ENCODE measurements at regions not wholly inside any gene's neighbourhood (a gene's known extent, or its start where the extent isn't known, plus 50 kb on each side); places are given as distances from the start of the nearest gene placed in this dataset.
"Not testable (repeated sequence)": the region's sequence is repeated elsewhere in the genome, so short reads cannot be mapped to it uniquely, and the experiment has no call there.

GRCh38 chr7:41438705-41439514, 264.0 kb downstream of the INHBA start:
- Histone ChIP-seq H3K36me3 (ENCODE audit: control insufficient read depth in 1 of 2, insufficient read depth in 2 of 2, low read length in 2 of 2) (no peaks in the 10 kb centered on the region), H3K4me1 (ENCODE audit: control insufficient read depth in 1 of 2, insufficient read depth in 2 of 2, low read length in 2 of 2) (no peaks in the 10 kb centered on the region), H3K9me3 (ENCODE audit: control insufficient read depth in 1 of 2, low read length in 2 of 2) (peaks cover 0 to 10% of the 10 kb centered on the region in 2 donors), H3K9ac (ENCODE audit: low read depth in 1 of 2, low read length in 2 of 2) (no peak overlapping the region), H3K4me3 (ENCODE audit: low read depth in 1 of 2, low read length in 2 of 2) (no peak overlapping the region), H3K27me3 (ENCODE audit: control insufficient read depth in 1 of 2, insufficient read depth in 2 of 2, low read length in 2 of 2) (no peaks in the 10 kb centered on the region), H3K27ac (ENCODE audit: low read depth, low read length) (no peak overlapping the region)

- H3K9me3 ChIP-seq (ENCODE audit: control insufficient read depth in 1 of 2, low read length in 2 of 2) = peaks cover 0 to 10% of the 10 kb centered on the region in 2 donors
- H3K4me1 ChIP-seq (ENCODE audit: control insufficient read depth in 1 of 2, insufficient read depth in 2 of 2, low read length in 2 of 2) = no peaks in the 10 kb centered on the region
- no peaks in the 10 kb centered on the region for H3K36me3 ChIP-seq (ENCODE audit: control insufficient read depth in 1 of 2, insufficient read depth in 2 of 2, low read length in 2 of 2)
- no peak overlapping the region for H3K9ac ChIP-seq (ENCODE audit: low read depth in 1 of 2, low read length in 2 of 2)
- H3K4me3 ChIP-seq (ENCODE audit: low read depth in 1 of 2, low read length in 2 of 2) = no peak overlapping the region
- H3K27ac ChIP-seq (ENCODE audit: low read depth, low read length) = no peak overlapping the region
- no peaks in the 10 kb centered on the region for H3K27me3 ChIP-seq (ENCODE audit: control insufficient read depth in 1 of 2, insufficient read depth in 2 of 2, low read length in 2 of 2)
These were observed 265.4 kb downstream of the INHBA start for GRCh38 chr7:41437257-41438196.

- H3K9me3 ChIP-seq (ENCODE audit: control insufficient read depth in 1 of 2, low read length in 2 of 2) = peaks cover 0 to 10% of the 10 kb centered on the region in 2 donors
- H3K27ac ChIP-seq (ENCODE audit: low read depth, low read length) = no peak overlapping the region
- no peak overlapping the region for H3K4me3 ChIP-seq (ENCODE audit: low read depth in 1 of 2, low read length in 2 of 2)
These were observed 266.8 kb downstream of the INHBA start for GRCh38 chr7:41436139-41436538.

GRCh38 chr7:41435020-41435419, 267.9 kb downstream of the INHBA start:
- H3K4me1 ChIP-seq (ENCODE audit: control insufficient read depth in 1 of 2, insufficient read depth in 2 of 2, low read length in 2 of 2); H3K9ac ChIP-seq (ENCODE audit: low read depth in 1 of 2, low read length in 2 of 2); H3K27ac ChIP-seq (ENCODE audit: low read depth, low read length); H3K36me3 ChIP-seq (ENCODE audit: control insufficient read depth in 1 of 2, insufficient read depth in 2 of 2, low read length in 2 of 2); H3K4me3 ChIP-seq (ENCODE audit: low read depth in 1 of 2, low read length in 2 of 2); H3K27me3 ChIP-seq (ENCODE audit: control insufficient read depth in 1 of 2, insufficient read depth in 2 of 2, low read length in 2 of 2): not testable (repeated sequence)
- H3K9me3 ChIP-seq (ENCODE audit: control insufficient read depth in 1 of 2, low read length in 2 of 2) = peaks cover 0 to 10% of the 10 kb centered on the region in 2 donors

More at GRCh38 chr7:41436139-41436538, 266.8 kb downstream of the INHBA start:
- no peaks in the 10 kb centered on the region for H3K36me3 ChIP-seq (ENCODE audit: control insufficient read depth in 1 of 2, insufficient read depth in 2 of 2, low read length in 2 of 2)
- H3K27me3 ChIP-seq (ENCODE audit: control insufficient read depth in 1 of 2, insufficient read depth in 2 of 2, low read length in 2 of 2) = no peaks in the 10 kb centered on the region
- H3K9ac ChIP-seq (ENCODE audit: low read depth in 1 of 2, low read length in 2 of 2) = no peak overlapping the region
- H3K4me1 ChIP-seq (ENCODE audit: control insufficient read depth in 1 of 2, insufficient read depth in 2 of 2, low read length in 2 of 2) = no peaks in the 10 kb centered on the region

GRCh38 chr7:41431671-41432070, 271.2 kb downstream of the INHBA start:
- no peaks in the 10 kb centered on the region for H3K4me1 ChIP-seq (ENCODE audit: control insufficient read depth in 1 of 2, insufficient read depth in 2 of 2, low read length in 2 of 2)
- H3K27ac ChIP-seq (ENCODE audit: low read depth, low read length) = no peak overlapping the region
- H3K36me3 ChIP-seq (ENCODE audit: control insufficient read depth in 1 of 2, insufficient read depth in 2 of 2, low read length in 2 of 2) = no peaks in the 10 kb centered on the region
- no peak overlapping the region for H3K9ac ChIP-seq (ENCODE audit: low read depth in 1 of 2, low read length in 2 of 2)
- H3K9me3 ChIP-seq (ENCODE audit: control insufficient read depth in 1 of 2, low read length in 2 of 2) = peaks cover 0 to 10% of the 10 kb centered on the region in 2 donors
- no peak overlapping the region for H3K4me3 ChIP-seq (ENCODE audit: low read depth in 1 of 2, low read length in 2 of 2)
- H3K27me3 ChIP-seq (ENCODE audit: control insufficient read depth in 1 of 2, insufficient read depth in 2 of 2, low read length in 2 of 2) = no peaks in the 10 kb centered on the region

GRCh38 chr7:41428381-41428780, 274.5 kb downstream of the INHBA start:
- H3K4me3 ChIP-seq (ENCODE audit: low read depth in 1 of 2, low read length in 2 of 2) = no peak overlapping the region
- H3K36me3 ChIP-seq (ENCODE audit: control insufficient read depth in 1 of 2, insufficient read depth in 2 of 2, low read length in 2 of 2) = no peaks in the 10 kb centered on the region
- no peak overlapping the region for H3K27ac ChIP-seq (ENCODE audit: low read depth, low read length)
- H3K9me3 ChIP-seq (ENCODE audit: control insufficient read depth in 1 of 2, low read length in 2 of 2) = peaks cover 0 to 4% of the 10 kb centered on the region in 2 donors
- H3K27me3 ChIP-seq (ENCODE audit: control insufficient read depth in 1 of 2, insufficient read depth in 2 of 2, low read length in 2 of 2) = no peaks in the 10 kb centered on the region
- H3K4me1 ChIP-seq (ENCODE audit: control insufficient read depth in 1 of 2, insufficient read depth in 2 of 2, low read length in 2 of 2) = no peaks in the 10 kb centered on the region
- H3K9ac ChIP-seq (ENCODE audit: low read depth in 1 of 2, low read length in 2 of 2) = no peak overlapping the region

- H3K9ac ChIP-seq (ENCODE audit: low read depth in 1 of 2, low read length in 2 of 2) = no peak overlapping the region
- H3K4me1 ChIP-seq (ENCODE audit: control insufficient read depth in 1 of 2, insufficient read depth in 2 of 2, low read length in 2 of 2) = no peaks in the 10 kb centered on the region
- no peak overlapping the region for H3K27ac ChIP-seq (ENCODE audit: low read depth, low read length)
- H3K4me3 ChIP-seq (ENCODE audit: low read depth in 1 of 2, low read length in 2 of 2) = no peak overlapping the region
- H3K27me3 ChIP-seq (ENCODE audit: control insufficient read depth in 1 of 2, insufficient read depth in 2 of 2, low read length in 2 of 2) = no peaks in the 10 kb centered on the region
- H3K36me3 ChIP-seq (ENCODE audit: control insufficient read depth in 1 of 2, insufficient read depth in 2 of 2, low read length in 2 of 2) = no peaks in the 10 kb centered on the region
- peaks cover 0 to 4% of the 10 kb centered on the region in 2 donors for H3K9me3 ChIP-seq (ENCODE audit: control insufficient read depth in 1 of 2, low read length in 2 of 2)
These were observed 277.0 kb downstream of the INHBA start for GRCh38 chr7:41425926-41426325.

- H3K27ac ChIP-seq (ENCODE audit: low read depth, low read length) = no peak overlapping the region
- H3K4me1 ChIP-seq (ENCODE audit: control insufficient read depth in 1 of 2, insufficient read depth in 2 of 2, low read length in 2 of 2) = no peaks in the 10 kb centered on the region
- no peaks in the 10 kb centered on the region for H3K27me3 ChIP-seq (ENCODE audit: control insufficient read depth in 1 of 2, insufficient read depth in 2 of 2, low read length in 2 of 2)
- H3K9ac ChIP-seq (ENCODE audit: low read depth in 1 of 2, low read length in 2 of 2) = no peak overlapping the region
- no peak overlapping the region for H3K4me3 ChIP-seq (ENCODE audit: low read depth in 1 of 2, low read length in 2 of 2)
- H3K36me3 ChIP-seq (ENCODE audit: control insufficient read depth in 1 of 2, insufficient read depth in 2 of 2, low read length in 2 of 2) = no peaks in the 10 kb centered on the region
- H3K9me3 ChIP-seq (ENCODE audit: control insufficient read depth in 1 of 2, low read length in 2 of 2) = peaks cover 0 to 4% of the 10 kb centered on the region in 2 donors
These were observed 281.8 kb downstream of the INHBA start for GRCh38 chr7:41421056-41421455.

- H3K27me3 ChIP-seq (ENCODE audit: control insufficient read depth in 1 of 2, insufficient read depth in 2 of 2, low read length in 2 of 2) = no peaks in the 10 kb centered on the region
- H3K27ac ChIP-seq (ENCODE audit: low read depth, low read length) = no peak overlapping the region
- peaks cover 0 to under 1% of the 10 kb centered on the region in 2 donors for H3K9me3 ChIP-seq (ENCODE audit: control insufficient read depth in 1 of 2, low read length in 2 of 2)
- no peaks in the 10 kb centered on the region for H3K4me1 ChIP-seq (ENCODE audit: control insufficient read depth in 1 of 2, insufficient read depth in 2 of 2, low read length in 2 of 2)
- no peak overlapping the region for H3K4me3 ChIP-seq (ENCODE audit: low read depth in 1 of 2, low read length in 2 of 2)
- no peak overlapping the region for H3K9ac ChIP-seq (ENCODE audit: low read depth in 1 of 2, low read length in 2 of 2)
- no peaks in the 10 kb centered on the region for H3K36me3 ChIP-seq (ENCODE audit: control insufficient read depth in 1 of 2, insufficient read depth in 2 of 2, low read length in 2 of 2)
These were observed 282.5 kb downstream of the INHBA start for GRCh38 chr7:41420421-41420820.

GRCh38 chr7:41418337-41418736, 284.6 kb downstream of the INHBA start:
- Histone ChIP-seq H3K4me3 (ENCODE audit: low read depth in 1 of 2, low read length in 2 of 2) (no peak overlapping the region), H3K4me1 (ENCODE audit: control insufficient read depth in 1 of 2, insufficient read depth in 2 of 2, low read length in 2 of 2) (no peaks in the 10 kb centered on the region), H3K27ac (ENCODE audit: low read depth, low read length) (no peak overlapping the region), H3K9me3 (ENCODE audit: control insufficient read depth in 1 of 2, low read length in 2 of 2) (no peaks in the 10 kb centered on the region), H3K9ac (ENCODE audit: low read depth in 1 of 2, low read length in 2 of 2) (no peak overlapping the region), H3K27me3 (ENCODE audit: control insufficient read depth in 1 of 2, insufficient read depth in 2 of 2, low read length in 2 of 2) (no peaks in the 10 kb centered on the region), H3K36me3 (ENCODE audit: control insufficient read depth in 1 of 2, insufficient read depth in 2 of 2, low read length in 2 of 2) (no peaks in the 10 kb centered on the region)

Measured in duodenal mucosa (tissue), 2 donors.